ENCODE measurements at regions not wholly inside any gene's neighbourhood (a gene's known extent, or its start where the extent isn't known, plus 50 kb on each side); places are given as distances from the start of the nearest gene placed in this dataset.

- ATAC-seq = no peak
- DNase-seq = no peak
- intact Hi-C loops (cut with DNase I, micrococcal nuclease) = no loop called here
Observed at GRCh38 chr12:116466536-116466935, 92.6 kb upstream of the MAP1LC3B2 start.

GRCh38 chr12:116469344-116469743 lies 89.8 kb upstream of the MAP1LC3B2 start:
- DNase-seq = no peak
- no peak for ATAC-seq

GRCh38 chr12:116471544-116471943 lies 87.6 kb upstream of the MAP1LC3B2 start:
- intact Hi-C loops (cut with DNase I, micrococcal nuclease) = no loop called here
- DNase-seq (no peak), ATAC-seq (no peak)

More at GRCh38 chr12:116469344-116469743, 89.8 kb upstream of the MAP1LC3B2 start:
- intact Hi-C loops (cut with DNase I, micrococcal nuclease) = no loop called here

GRCh38 chr12:116472193-116472592 lies 87.0 kb upstream of the MAP1LC3B2 start:
- DNase-seq (no peak), ATAC-seq (no peak)
- intact Hi-C loops (cut with DNase I, micrococcal nuclease) = no loop called here

GRCh38 chr12:116473416-116473815 lies 85.8 kb upstream of the MAP1LC3B2 start:
- intact Hi-C loops (cut with DNase I, micrococcal nuclease) = no loop called here
- DNase-seq (no peak), ATAC-seq (no peak)

GRCh38 chr12:116474331-116474730 lies 84.8 kb upstream of the MAP1LC3B2 start:
- no peak for ATAC-seq
- no peak for DNase-seq
- intact Hi-C loops (cut with DNase I, micrococcal nuclease) = no loop called here

- intact Hi-C loops (cut with DNase I, micrococcal nuclease) = no loop called here
- no peak for ATAC-seq
- DNase-seq = no peak
Observed at GRCh38 chr12:116474899-116475298, 84.3 kb upstream of the MAP1LC3B2 start.

GRCh38 chr12:116476227-116476822 lies 82.9 kb upstream of the MAP1LC3B2 start:
- ATAC-seq = no peak
- intact Hi-C loops (cut with DNase I, micrococcal nuclease) = no loop called here
- DNase-seq = no peak

GRCh38 chr12:116478243-116478773 lies 80.9 kb upstream of the MAP1LC3B2 start:
- no peak for ATAC-seq
- DNase-seq = no peak
- intact Hi-C loops (cut with DNase I, micrococcal nuclease) = no loop called here

GRCh38 chr12:116480210-116480810 lies 78.9 kb upstream of the MAP1LC3B2 start:
- no peak for ATAC-seq
- DNase-seq = no peak
- intact Hi-C loops (cut with DNase I, micrococcal nuclease) = no loop called here

- intact Hi-C loops (cut with DNase I, micrococcal nuclease) = no loop called here
- no peak for DNase-seq
- no peak for ATAC-seq
Observed at GRCh38 chr12:116481726-116482125, 77.5 kb upstream of the MAP1LC3B2 start.

GRCh38 chr12:116482179-116482578 lies 77.0 kb upstream of the MAP1LC3B2 start:
- DNase-seq = no peak
- intact Hi-C loops (cut with DNase I, micrococcal nuclease) = no loop called here
- no peak for ATAC-seq

- DNase-seq (no peak), ATAC-seq (no peak)
- intact Hi-C loops (cut with DNase I, micrococcal nuclease) = no loop called here
Observed at GRCh38 chr12:116482859-116483258, 76.3 kb upstream of the MAP1LC3B2 start.

- no peak for DNase-seq
- intact Hi-C loops (cut with DNase I, micrococcal nuclease) = no loop called here
- ATAC-seq = no peak
Observed at GRCh38 chr12:116483959-116484750, 75.0 kb upstream of the MAP1LC3B2 start.

GRCh38 chr12:116484807-116485206 lies 74.4 kb upstream of the MAP1LC3B2 start:
- DNase-seq (no peak), ATAC-seq (no peak)
- intact Hi-C loops (cut with DNase I, micrococcal nuclease) = no loop called here

GRCh38 chr12:116489116-116489515 lies 70.1 kb upstream of the MAP1LC3B2 start:
- DNase-seq (no peak), ATAC-seq (no peak)
- intact Hi-C loops (cut with DNase I, micrococcal nuclease) = no loop called here

- ATAC-seq (no peak), DNase-seq (no peak)
- intact Hi-C loops (cut with DNase I, micrococcal nuclease) = no loop called here
Observed at GRCh38 chr12:116490471-116490870, 68.7 kb upstream of the MAP1LC3B2 start.

- intact Hi-C loops (cut with DNase I, micrococcal nuclease) = no loop called here
- ATAC-seq = no peak
Observed at GRCh38 chr12:116492703-116493324, 66.4 kb upstream of the MAP1LC3B2 start.

GRCh38 chr12:116495260-116495659 lies 63.9 kb upstream of the MAP1LC3B2 start:
- DNase-seq (no peak), ATAC-seq (no peak)
- intact Hi-C loops (cut with DNase I, micrococcal nuclease) = no loop called here

More at GRCh38 chr12:116492703-116493324, 66.4 kb upstream of the MAP1LC3B2 start:
- no peak for DNase-seq

Data from left colon (tissue), 2 donors.